ENCODE measurements at regions not wholly inside any gene's neighbourhood (a gene's known extent, or its start where the extent isn't known, plus 50 kb on each side); places are given as distances from the start of the nearest gene placed in this dataset.

- no peak for DNase-seq
- Histone ChIP-seq H3K4me3 (ENCODE audit: low read depth, low read length) (no peak overlapping the region), H3K27me3 (no peaks in the 10 kb centered on the region), H3K36me3 (no peaks in the 10 kb centered on the region), H3K9me3 (no peaks in the 10 kb centered on the region), H3K4me1 (no peaks in the 10 kb centered on the region)
- no peak for TF ChIP-seq CTCF (IDR thresholded peaks at IDR 0.05; ENCODE audit: low read depth, low read length)
Measured at GRCh38 chr2:183264890-183265535, 140.8 kb downstream of the NUP35 start.

GRCh38 chr2:183267148-183267827 lies 143.0 kb downstream of the NUP35 start:
- Histone ChIP-seq H3K9me3 (no peaks in the 10 kb centered on the region), H3K4me3 (ENCODE audit: low read depth, low read length) (no peak overlapping the region), H3K27me3 (no peaks in the 10 kb centered on the region), H3K36me3 (no peaks in the 10 kb centered on the region), H3K4me1 (no peaks in the 10 kb centered on the region)
- no peak for DNase-seq
- no peak for TF ChIP-seq CTCF (IDR thresholded peaks at IDR 0.05; ENCODE audit: low read depth, low read length)

DNA sequence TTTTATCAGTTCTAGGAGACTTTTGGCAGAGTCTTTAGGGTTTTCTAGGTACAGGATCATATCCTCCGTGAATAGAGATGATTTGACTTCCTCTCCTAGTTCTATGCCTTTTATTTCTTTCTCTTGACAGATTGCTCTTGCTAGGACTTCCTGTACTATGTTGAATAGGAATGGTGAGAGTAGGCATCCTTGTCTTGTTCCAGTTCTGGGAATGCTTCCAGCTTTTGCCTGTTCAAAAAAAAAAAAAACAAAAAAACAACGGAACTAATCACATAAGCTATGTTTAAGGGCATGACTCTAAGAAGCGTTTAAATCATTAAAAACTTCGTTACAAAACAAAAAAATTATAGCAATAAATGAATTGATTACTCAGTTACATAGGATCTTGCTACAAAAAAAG lies 145.7 kb downstream of the NUP35 start:
- Histone ChIP-seq H3K36me3 (no peaks in the 10 kb centered on the region), H3K4me1 (no peaks in the 10 kb centered on the region), H3K27me3 (no peaks in the 10 kb centered on the region), H3K4me3 (ENCODE audit: low read depth, low read length) (no peak overlapping the region), H3K9me3 (no peaks in the 10 kb centered on the region)
- no peak for TF ChIP-seq CTCF (IDR thresholded peaks at IDR 0.05; ENCODE audit: low read depth, low read length)
- DNase-seq = no peak

DNA sequence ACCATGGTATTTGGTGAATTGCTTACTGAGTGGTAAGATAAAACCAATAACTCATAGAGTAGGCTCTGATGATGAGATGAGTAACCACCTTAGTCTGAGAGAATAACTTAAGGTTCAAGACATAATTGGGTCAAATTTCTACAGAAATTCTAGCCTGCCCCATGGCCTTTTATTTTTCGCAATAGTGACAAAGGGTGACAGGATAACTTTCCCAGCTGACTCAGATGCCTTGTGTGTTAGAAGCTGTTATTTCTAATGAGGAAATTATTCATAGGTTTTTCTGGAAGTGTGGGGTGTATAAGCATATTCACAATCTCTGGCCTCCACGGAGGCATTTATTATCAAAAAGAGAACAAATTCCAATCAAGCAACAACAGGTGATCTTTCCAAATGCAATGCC lies 159.0 kb downstream of the NUP35 start:
- DNase-seq = no peak
- no peaks in the 10 kb centered on the region for H3K36me3 ChIP-seq
- H3K4me3 ChIP-seq (ENCODE audit: low read depth, low read length) = no peak overlapping the region
- no peaks in the 10 kb centered on the region for H3K27me3 ChIP-seq
- H3K4me1 ChIP-seq = no peaks in the 10 kb centered on the region
- TF ChIP-seq CTCF (IDR thresholded peaks at IDR 0.05; ENCODE audit: low read depth, low read length) = no peak
- H3K9me3 ChIP-seq = no peaks in the 10 kb centered on the region

DNA sequence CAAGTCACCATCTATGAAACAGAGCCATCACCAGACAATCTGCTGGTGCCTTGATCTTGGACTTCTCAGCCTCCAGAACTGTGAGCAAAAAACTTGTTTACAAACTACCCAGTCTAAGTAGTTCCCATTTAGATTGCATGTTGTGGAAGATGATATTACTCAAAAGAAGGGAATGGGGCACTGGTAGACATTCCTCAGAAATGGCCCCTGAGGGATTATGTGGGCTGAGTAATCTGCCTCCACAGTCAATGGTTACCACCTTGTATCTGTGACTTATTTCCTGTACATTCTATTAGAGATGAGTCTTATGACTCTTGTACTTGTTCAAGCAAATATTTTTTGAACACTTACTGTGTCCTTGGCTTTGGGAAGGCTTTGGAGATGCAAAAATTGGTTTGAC lies 160.4 kb downstream of the NUP35 start:
- no peaks in the 10 kb centered on the region for H3K36me3 ChIP-seq
- TF ChIP-seq CTCF (IDR thresholded peaks at IDR 0.05; ENCODE audit: low read depth, low read length) = no peak
- DNase-seq = no peak
- H3K4me1 ChIP-seq = no peaks in the 10 kb centered on the region
- no peaks in the 10 kb centered on the region for H3K27me3 ChIP-seq
- H3K9me3 ChIP-seq = no peaks in the 10 kb centered on the region
- no peak overlapping the region for H3K4me3 ChIP-seq (ENCODE audit: low read depth, low read length)

- no peak for DNase-seq
- Histone ChIP-seq H3K36me3 (no peaks in the 10 kb centered on the region), H3K4me3 (ENCODE audit: low read depth, low read length) (no peak overlapping the region), H3K4me1 (no peaks in the 10 kb centered on the region), H3K9me3 (no peaks in the 10 kb centered on the region), H3K27me3 (no peaks in the 10 kb centered on the region)
- TF ChIP-seq CTCF (IDR thresholded peaks at IDR 0.05; ENCODE audit: low read depth, low read length) = no peak
Measured at GRCh38 chr2:183291436-183291835, 167.2 kb downstream of the NUP35 start.
